CD4-positive, alpha-beta T cell (primary cell): ENCODE measurements at regions not wholly inside any gene's neighbourhood (a gene's known extent, or its start where the extent isn't known, plus 50 kb on each side); places are given as distances from the start of the nearest gene placed in this dataset.

ENCODE experiments used
- ATAC-seq: fragments of 200-7000 bp; cut with Tn5 transposase; one replicate; pipeline ENCODE4 v1.10.0; 2022; ENCODE audit warnings: mild to moderate bottlenecking; ENCODE audit not compliant: poor library complexity
- CTCF ChIA-PET: fragments of 350-600 bp; sonication (Branson Sonifier 250); formaldehyde crosslinking; loops from one replicate; lab custom pipeline; 2021; ENCODE audit warnings: antibody characterized with exemption, inconsistent platforms; lab: Charles Lee
- POLR2A ChIA-PET: fragments of 350-600 bp; sonication (Branson Sonifier 250); formaldehyde crosslinking; loops from one replicate; lab custom pipeline; 2021; ENCODE audit warnings: antibody characterized with exemption, inconsistent platforms; lab: Charles Lee
- DNase-seq, 14 experiments: peaks; one replicate each; pipeline ENCODE4 v3.0.0-alpha.2; 2013 to 2020; ENCODE audit warnings: mixed read lengths in 2 of 14
- H3K27ac ChIP-seq, 2 donors: one replicate each; pipeline versions ENCODE4 v1.5.1 to v1.7.0; 2013; ENCODE audit warnings: low read length in 2 of 2, low read depth in 1 of 2, mild to moderate bottlenecking in 1 of 2
- H3K27me3 ChIP-seq, 2 experiments: 1 replicate in 1 of 2; 2 replicates in 1 of 2; pipeline versions ENCODE4 v1.6.1 to v1.7.0; 2013; ENCODE audit warnings: low read length in 2 of 2, control low read depth in 1 of 2, mild to moderate bottlenecking in 1 of 2, moderate library complexity in 1 of 2; ENCODE audit not compliant: insufficient read depth in 2 of 2, control insufficient read depth in 1 of 2
- H3K36me3 ChIP-seq: one replicate; pipeline ENCODE4 v1.6.1; 2013; ENCODE audit warnings: low read length, control low read depth; ENCODE audit not compliant: insufficient read depth
- H3K4me1 ChIP-seq: one replicate; pipeline ENCODE4 v1.6.1; 2013; ENCODE audit warnings: low read length, control low read depth; ENCODE audit not compliant: insufficient read depth
- H3K4me3 ChIP-seq: one replicate; pipeline ENCODE4 v1.5.1; 2013; ENCODE audit warnings: mild to moderate bottlenecking, low read length, moderate library complexity
- H3K9me3 ChIP-seq, 2 experiments: 1 replicate in 1 of 2; 2 replicates in 1 of 2; pipeline versions ENCODE4 v1.6.1 to v1.7.0; 2013; ENCODE audit warnings: low read length in 2 of 2, mild to moderate bottlenecking in 2 of 2, control low read depth in 1 of 2, moderate library complexity in 1 of 2; ENCODE audit not compliant: control insufficient read depth in 1 of 2, insufficient read depth in 1 of 2
- H3K27ac Mint-ChIP-seq: one replicate; pipeline ENCODE4 v1.8.0; 2020; ENCODE audit warnings: mixed read lengths
- H3K27me3 Mint-ChIP-seq: one replicate; pipeline ENCODE4 v1.8.0; 2021; ENCODE audit warnings: mixed read lengths
- H3K36me3 Mint-ChIP-seq: one replicate; pipeline ENCODE4 v1.8.0; 2021; ENCODE audit warnings: low read depth, mixed read lengths
- H3K4me1 Mint-ChIP-seq: one replicate; pipeline ENCODE4 v1.8.0; 2021; ENCODE audit warnings: low read depth, mixed read lengths
- H3K4me3 Mint-ChIP-seq: one replicate; pipeline ENCODE4 v1.8.0; 2020; ENCODE audit warnings: mild to moderate bottlenecking, mixed read lengths
- H3K9me3 Mint-ChIP-seq: one replicate; pipeline ENCODE4 v1.8.0; 2020; ENCODE audit warnings: mixed read lengths
- CTCF ChIP-seq: fragments of 200-600 bp; IDR thresholded peaks from one replicate; pipeline ENCODE4 v1.8.0; 2022; ENCODE audit warnings: antibody characterized with exemption, mild to moderate bottlenecking
- intact Hi-C, 2 experiments: fragments of 100-400 bp; cut with DNase I in 1 of 2; cut with micrococcal nuclease in 1 of 2; formaldehyde crosslinking; loops; one replicate each; pipeline versions ENCODE4 v1.15.1 to v1.9.0; 2023 to 2025; cut with DNase I, micrococcal nuclease

- H3K4me1 ChIP-seq, result no peaks in the 10 kb centered on the region
- Mint-ChIP-seq H3K27me3 (no peaks in the 10 kb centered on the region), H3K4me3 (no peak overlapping the region), H3K27ac (no peak overlapping the region), H3K36me3 (no peaks in the 10 kb centered on the region), H3K4me1 (no peaks in the 10 kb centered on the region), H3K9me3 (peaks cover 5% of the 10 kb centered on the region)
- ChIA-PET POLR2A (no interaction called here), CTCF (no interaction called here)
- intact Hi-C loops, result no loop called here
- peaks cover 0 to 7% of the 10 kb centered on the region in 2 experiments for H3K9me3 ChIP-seq
- no peak for TF ChIP-seq CTCF
- no peak for DNase-seq
- H3K27ac ChIP-seq, result no peak overlapping the region
- H3K27me3 ChIP-seq, result no peaks in the 10 kb centered on the region
- ATAC-seq, result no peak
- no peak overlapping the region for H3K4me3 ChIP-seq
- no peaks in the 10 kb centered on the region for H3K36me3 ChIP-seq
These were observed 186.1 kb upstream of the ADAMTS16 start for GRCh38 chr5:4954048-4954447.

GRCh38 chr5:4963265-4963664 lies 176.9 kb upstream of the ADAMTS16 start:
- DNase-seq, result no peak
- no peaks in the 10 kb centered on the region for H3K36me3 Mint-ChIP-seq
- Histone ChIP-seq H3K36me3 (no peaks in the 10 kb centered on the region), H3K4me1 (no peaks in the 10 kb centered on the region), H3K27ac (no peak overlapping the region), H3K4me3 (no peak overlapping the region), H3K27me3 (no peaks in the 10 kb centered on the region), H3K9me3 (peaks cover 0 to 3% of the 10 kb centered on the region in 2 experiments)
- no peak for ATAC-seq
- ChIA-PET POLR2A (no interaction called here), CTCF (no interaction called here)
- H3K4me3 Mint-ChIP-seq, result no peak overlapping the region
- no peak overlapping the region for H3K27ac Mint-ChIP-seq
- TF ChIP-seq CTCF, result no peak
- intact Hi-C loops, result no loop called here
- peaks cover 6% of the 10 kb centered on the region for H3K9me3 Mint-ChIP-seq
- H3K4me1 Mint-ChIP-seq, result no peaks in the 10 kb centered on the region
- H3K27me3 Mint-ChIP-seq, result no peaks in the 10 kb centered on the region

- no peak overlapping the region for H3K4me3 Mint-ChIP-seq
- POLR2A ChIA-PET, result no interaction called here
- H3K4me1 Mint-ChIP-seq, result no peaks in the 10 kb centered on the region
- Histone ChIP-seq H3K4me3 (no peak overlapping the region), H3K27ac (no peak overlapping the region), H3K4me1 (no peaks in the 10 kb centered on the region), H3K9me3 (no peaks in the 10 kb centered on the region), H3K36me3 (no peaks in the 10 kb centered on the region), H3K27me3 (no peaks in the 10 kb centered on the region)
- H3K9me3 Mint-ChIP-seq, result peaks cover 2% of the 10 kb centered on the region
- CTCF ChIA-PET, result no interaction called here
- ATAC-seq, result no peak
- intact Hi-C loops, result no loop called here
- no peaks in the 10 kb centered on the region for H3K27me3 Mint-ChIP-seq
- no peaks in the 10 kb centered on the region for H3K36me3 Mint-ChIP-seq
- no peak for DNase-seq
- TF ChIP-seq CTCF, result no peak
- H3K27ac Mint-ChIP-seq, result no peak overlapping the region
These were observed 170.8 kb upstream of the ADAMTS16 start for GRCh38 chr5:4969351-4969750.
